ENCODE measurements at regions not wholly inside any gene's neighbourhood (a gene's known extent, or its start where the extent isn't known, plus 50 kb on each side); places are given as distances from the start of the nearest gene placed in this dataset.

DNA sequence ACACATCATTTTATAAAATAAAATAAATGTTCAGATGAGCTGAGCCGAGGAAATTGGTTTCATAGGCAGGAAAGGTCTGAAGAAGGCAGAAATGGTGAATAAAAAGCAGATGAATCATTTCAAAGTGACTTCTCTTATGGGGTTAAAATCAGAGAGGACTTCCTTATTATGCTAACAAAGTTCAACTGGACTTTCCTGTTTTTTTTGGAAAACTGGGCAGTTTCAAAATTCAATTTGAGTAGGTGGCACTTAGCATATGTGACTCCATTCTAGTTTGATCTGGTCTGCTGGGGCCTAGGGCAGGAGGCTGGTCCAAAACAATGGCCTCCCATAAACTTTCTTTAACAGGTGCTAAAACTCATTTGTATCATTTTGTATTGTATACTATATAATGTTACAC, 1794.9 kb upstream of the TENM3 start:
- TF ChIP-seq CTCF (IDR thresholded peaks at IDR 0.05; ENCODE audit: insufficient read depth, low read length) = no peak
- TF ChIP-seq POLR2AphosphoS5 (IDR thresholded peaks at IDR 0.05; ENCODE audit: low read depth) = no peak
- TF ChIP-seq GABPA (IDR thresholded peaks at IDR 0.05; ENCODE audit: low read depth) = no peak
- TF ChIP-seq REST (IDR thresholded peaks at IDR 0.05; ENCODE audit: insufficient replicate concordance, low read depth) = no peak

Measured in HL-60 (cell line).